Activated naive CD8-positive, alpha-beta T cell treated with anti-CD3 and anti-CD28 coated beads, Interleukin-2, amount 50 U/mL, for 24 hours (primary cell): ENCODE measurements at regions not wholly inside any gene's neighbourhood (a gene's known extent, or its start where the extent isn't known, plus 50 kb on each side); places are given as distances from the start of the nearest gene placed in this dataset.

ENCODE experiments used
- ATAC-seq: fragments of 150-1000 bp; cut with Tn5 transposase; one replicate; pipeline ENCODE4 v1.10.0; 2021
- DNase-seq: peaks from one replicate; pipeline ENCODE4 v3.0.0; 2021
- H3K27ac Mint-ChIP-seq: one replicate; pipeline ENCODE4 v1.8.0; 2021; ENCODE audit warnings: mild to moderate bottlenecking, mixed read lengths
- H3K27me3 Mint-ChIP-seq: one replicate; pipeline ENCODE4 v1.8.0; 2021; ENCODE audit warnings: mixed read lengths
- H3K36me3 Mint-ChIP-seq: one replicate; pipeline ENCODE4 v1.8.0; 2021; ENCODE audit warnings: low read depth, mixed read lengths
- H3K4me1 Mint-ChIP-seq: one replicate; pipeline ENCODE4 v1.8.0; 2021; ENCODE audit warnings: mixed read lengths
- H3K4me3 Mint-ChIP-seq: one replicate; pipeline ENCODE4 v1.8.0; 2021; ENCODE audit warnings: mild to moderate bottlenecking, moderate library complexity, mixed read lengths
- H3K9me3 Mint-ChIP-seq: one replicate; pipeline ENCODE4 v1.8.0; 2021; ENCODE audit warnings: mixed read lengths

DNA sequence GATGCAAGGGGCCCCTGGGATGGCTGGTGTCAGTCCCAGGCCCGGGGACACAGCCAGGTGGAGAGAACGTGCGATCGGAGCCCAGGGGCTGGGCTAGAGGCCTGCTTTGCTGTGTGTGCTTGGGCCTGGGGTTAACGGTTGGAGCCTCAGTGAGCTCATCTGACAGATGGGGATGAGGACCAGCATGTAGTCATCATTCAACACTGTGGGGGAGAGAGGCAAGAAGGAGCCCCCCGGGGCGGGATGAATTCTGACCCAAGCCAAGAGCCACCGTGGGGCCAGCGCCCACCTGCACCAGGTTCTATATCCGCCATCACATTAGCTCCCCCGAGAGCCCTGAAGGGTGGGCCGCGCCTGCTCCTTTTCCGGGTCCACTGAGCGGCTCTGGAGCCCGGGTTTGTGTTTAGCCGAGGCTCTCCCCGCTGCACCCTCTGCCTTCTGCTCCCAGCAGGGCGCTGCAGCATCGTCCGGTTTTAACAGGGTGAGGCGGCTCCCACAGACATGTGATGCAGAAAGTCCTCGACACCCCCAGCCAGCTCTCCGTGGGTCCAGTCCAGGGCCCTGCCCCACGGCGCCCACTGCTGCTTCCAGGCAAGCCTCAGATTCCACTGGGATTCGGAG, 365.7 kb downstream of the SEC14L1 start:
- no peak for ATAC-seq
- no peaks in the 10 kb centered on the region for H3K4me1 Mint-ChIP-seq
- H3K27me3 Mint-ChIP-seq: no peaks in the 10 kb centered on the region
- H3K27ac Mint-ChIP-seq: no peak overlapping the region
- no peak overlapping the region for H3K4me3 Mint-ChIP-seq
- H3K36me3 Mint-ChIP-seq: no peaks in the 10 kb centered on the region
- DNase-seq: no peak
- peaks cover 5% of the 10 kb centered on the region for H3K9me3 Mint-ChIP-seq

DNA sequence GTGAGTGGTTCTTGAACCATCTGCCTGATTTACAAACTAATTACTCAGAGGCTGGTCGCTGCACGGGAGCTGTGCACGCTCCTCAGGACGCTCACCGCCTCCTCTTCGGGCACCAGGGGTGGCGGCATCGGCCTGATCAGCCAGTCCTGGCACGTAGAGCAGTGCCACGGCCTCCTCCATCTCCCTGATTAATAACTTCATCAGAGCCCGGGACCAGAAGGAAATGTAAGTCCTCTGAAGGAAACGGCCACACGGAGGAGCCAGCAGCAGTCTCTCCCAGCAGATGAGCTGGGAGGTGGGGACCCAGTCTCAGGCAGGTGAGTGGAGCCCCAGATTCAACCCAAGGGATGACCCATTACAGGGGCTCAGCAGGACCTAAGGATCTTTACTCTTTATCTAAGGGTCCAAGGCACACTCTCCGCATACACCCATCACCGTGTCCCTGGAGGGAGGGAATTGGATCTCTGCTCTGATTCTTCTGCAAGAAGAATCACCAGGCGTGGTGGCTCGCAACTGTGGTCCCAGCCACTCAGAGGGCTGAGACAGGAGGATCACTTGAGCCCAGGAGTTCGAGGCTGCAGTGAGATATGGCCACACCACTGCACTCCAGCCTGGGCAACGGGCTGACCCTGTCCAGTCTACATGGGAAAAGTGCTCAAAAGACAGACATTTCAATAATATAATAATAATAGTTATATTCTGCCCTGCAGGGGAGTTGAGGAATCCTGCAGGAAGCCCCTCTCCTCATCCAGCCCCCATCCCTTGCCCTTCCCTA, 366.5 kb downstream of the SEC14L1 start:
- H3K27ac Mint-ChIP-seq: no peak overlapping the region
- DNase-seq: no peak

DNA sequence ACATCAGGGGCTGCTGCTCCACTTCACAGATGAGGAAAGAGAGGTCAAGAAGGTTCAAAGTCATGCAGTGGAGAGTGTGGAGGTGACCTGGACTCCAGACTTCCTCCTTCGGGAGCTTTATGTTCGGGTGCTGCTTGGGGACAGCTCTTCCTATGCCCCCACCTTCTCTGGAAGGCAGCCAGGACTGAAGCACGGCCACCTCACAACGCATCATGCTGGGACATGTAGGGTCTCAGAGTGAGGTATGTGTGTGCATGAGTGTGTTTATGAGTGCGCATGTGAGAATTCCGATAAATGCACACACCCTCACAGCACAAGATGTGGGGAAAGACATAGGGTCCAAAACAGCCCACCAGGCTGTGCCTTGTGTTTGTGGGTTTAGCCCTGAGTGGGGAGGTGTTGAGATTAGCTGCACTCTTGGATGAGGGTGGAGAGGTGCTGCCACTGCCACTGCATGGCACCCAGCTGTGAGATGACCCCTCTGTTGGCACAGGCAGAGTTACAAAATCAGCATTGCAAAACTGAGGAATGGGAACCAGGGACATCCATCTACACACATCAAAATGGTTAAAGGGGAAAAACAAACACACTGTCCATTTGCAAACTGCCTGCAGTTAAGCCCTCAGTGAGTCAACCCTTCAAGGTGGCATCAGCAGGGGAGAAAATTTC, 367.4 kb downstream of the SEC14L1 start:
- Mint-ChIP-seq H3K27ac (no peak overlapping the region), H3K27me3 (no peaks in the 10 kb centered on the region), H3K36me3 (no peaks in the 10 kb centered on the region), H3K9me3 (peaks cover 13% of the 10 kb centered on the region), H3K4me1 (no peaks in the 10 kb centered on the region), H3K4me3 (no peak overlapping the region)
- no peak for ATAC-seq
- DNase-seq: no peak

More for the DNA sequence above, 366.5 kb downstream of the SEC14L1 start:
- no peak for ATAC-seq
- Mint-ChIP-seq H3K4me1 (no peaks in the 10 kb centered on the region), H3K27me3 (no peaks in the 10 kb centered on the region), H3K9me3 (peaks cover 13% of the 10 kb centered on the region), H3K36me3 (no peaks in the 10 kb centered on the region), H3K4me3 (no peak overlapping the region)

DNA sequence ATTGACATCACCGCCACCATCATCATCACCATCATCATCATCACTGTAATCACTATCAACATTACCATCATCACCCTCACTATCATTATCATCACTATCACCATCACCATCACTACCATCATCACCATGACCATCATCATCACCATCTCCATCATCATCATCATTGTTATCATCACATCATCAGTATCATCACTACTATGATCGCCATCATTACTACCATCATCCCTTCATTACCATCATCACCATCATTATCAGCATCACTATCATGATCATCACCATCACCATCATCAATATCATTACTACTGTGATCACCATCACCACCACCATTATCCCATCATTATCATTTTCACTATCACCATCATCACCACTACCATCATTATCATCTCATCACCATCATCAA, 368.3 kb downstream of the SEC14L1 start:
- no peak for DNase-seq
- no peaks in the 10 kb centered on the region for H3K27me3 Mint-ChIP-seq
- H3K4me1 Mint-ChIP-seq: no peaks in the 10 kb centered on the region
- no peaks in the 10 kb centered on the region for H3K36me3 Mint-ChIP-seq
- no peak overlapping the region for H3K4me3 Mint-ChIP-seq
- no peak overlapping the region for H3K27ac Mint-ChIP-seq
- peaks cover 13% of the 10 kb centered on the region for H3K9me3 Mint-ChIP-seq
- no peak for ATAC-seq

DNA sequence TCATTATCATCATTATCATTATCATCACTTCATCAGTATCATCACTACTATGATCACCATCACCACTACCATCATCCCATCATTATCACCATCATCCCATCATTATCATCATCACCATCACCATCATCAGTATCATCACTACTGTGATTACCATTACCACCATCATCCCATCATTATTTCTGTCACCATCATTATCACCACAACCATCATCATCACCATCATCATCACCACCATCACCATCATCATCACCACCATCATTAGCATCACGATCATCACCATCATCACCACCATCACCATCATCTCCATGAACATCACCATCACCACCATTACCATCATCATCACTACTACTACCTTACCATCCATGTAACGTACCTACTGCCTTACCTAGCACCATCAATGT, 368.8 kb downstream of the SEC14L1 start:
- H3K27ac Mint-ChIP-seq: no peak overlapping the region
- no peak overlapping the region for H3K4me3 Mint-ChIP-seq
- no peaks in the 10 kb centered on the region for H3K4me1 Mint-ChIP-seq
- ATAC-seq: no peak
- H3K9me3 Mint-ChIP-seq: peaks cover 13% of the 10 kb centered on the region
- H3K27me3 Mint-ChIP-seq: no peaks in the 10 kb centered on the region
- no peak for DNase-seq
- no peaks in the 10 kb centered on the region for H3K36me3 Mint-ChIP-seq

DNA sequence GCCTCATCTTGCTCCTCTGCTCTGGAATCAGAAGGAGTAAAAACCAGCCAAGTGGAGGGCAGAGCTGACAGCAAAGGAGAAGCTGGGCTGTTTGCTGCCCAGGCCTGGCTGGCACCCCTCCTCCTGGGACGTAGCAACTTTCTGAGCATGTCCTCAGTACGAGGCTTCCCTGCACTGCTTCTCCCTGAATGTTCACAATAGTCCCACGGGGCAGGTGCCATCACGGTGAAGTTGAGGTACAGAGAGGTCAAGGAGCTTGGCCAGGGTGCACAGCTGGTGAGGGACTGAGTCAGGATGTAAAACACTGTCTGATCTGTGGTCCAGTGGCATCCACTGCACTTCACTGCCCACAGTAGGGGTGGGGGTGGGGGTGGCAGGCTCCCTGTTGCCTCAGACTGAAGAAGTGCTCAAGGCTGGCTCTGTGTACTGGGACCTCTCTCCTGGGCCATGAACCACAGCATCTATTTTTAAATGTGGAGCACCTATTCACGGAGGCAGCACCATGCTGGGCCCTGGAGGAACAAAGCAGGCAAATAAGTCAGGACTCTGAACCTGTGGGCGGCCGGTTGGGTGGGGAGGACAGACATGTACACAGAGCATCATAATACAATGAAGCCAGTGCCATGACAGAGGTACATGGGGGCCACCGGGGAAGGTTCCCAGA, 369.5 kb downstream of the SEC14L1 start:
- ATAC-seq (no peak), DNase-seq (no peak)
- H3K4me1 Mint-ChIP-seq: no peaks in the 10 kb centered on the region
- H3K27ac Mint-ChIP-seq: no peak overlapping the region
- no peaks in the 10 kb centered on the region for H3K36me3 Mint-ChIP-seq
- no peak overlapping the region for H3K4me3 Mint-ChIP-seq
- H3K27me3 Mint-ChIP-seq: no peaks in the 10 kb centered on the region
- H3K9me3 Mint-ChIP-seq: peaks cover 13% of the 10 kb centered on the region

DNA sequence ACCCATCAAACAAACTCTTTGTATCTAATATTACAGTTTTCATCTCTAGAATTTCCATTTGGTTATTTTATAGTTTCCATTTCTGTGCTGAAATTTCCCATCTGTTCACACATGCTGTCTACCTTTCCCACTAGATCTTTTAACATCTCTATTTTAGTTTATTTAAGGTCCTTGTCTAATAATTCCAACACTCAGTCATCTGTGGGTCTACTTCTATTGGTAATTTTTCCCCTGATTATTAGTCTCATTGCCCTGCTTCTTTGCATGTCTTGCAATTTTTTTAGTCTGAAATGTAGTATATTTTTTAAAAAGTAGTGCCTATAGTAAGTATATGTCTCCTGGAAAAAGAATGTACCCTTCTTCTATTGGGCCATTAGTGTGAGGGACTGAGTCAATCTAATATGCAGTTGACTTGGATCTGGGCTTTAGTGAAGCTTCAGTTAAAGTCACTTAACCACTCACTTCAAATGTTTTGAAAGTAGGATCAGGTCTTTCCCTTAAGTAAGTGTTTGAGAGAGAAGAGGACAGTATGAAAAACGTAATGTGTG, 370.8 kb downstream of the SEC14L1 start:
- Mint-ChIP-seq H3K27ac (no peak overlapping the region), H3K36me3 (no peaks in the 10 kb centered on the region), H3K4me1 (no peaks in the 10 kb centered on the region), H3K9me3 (peaks cover 13% of the 10 kb centered on the region), H3K27me3 (no peaks in the 10 kb centered on the region), H3K4me3 (no peak overlapping the region)
- ATAC-seq (no peak), DNase-seq (no peak)

DNA sequence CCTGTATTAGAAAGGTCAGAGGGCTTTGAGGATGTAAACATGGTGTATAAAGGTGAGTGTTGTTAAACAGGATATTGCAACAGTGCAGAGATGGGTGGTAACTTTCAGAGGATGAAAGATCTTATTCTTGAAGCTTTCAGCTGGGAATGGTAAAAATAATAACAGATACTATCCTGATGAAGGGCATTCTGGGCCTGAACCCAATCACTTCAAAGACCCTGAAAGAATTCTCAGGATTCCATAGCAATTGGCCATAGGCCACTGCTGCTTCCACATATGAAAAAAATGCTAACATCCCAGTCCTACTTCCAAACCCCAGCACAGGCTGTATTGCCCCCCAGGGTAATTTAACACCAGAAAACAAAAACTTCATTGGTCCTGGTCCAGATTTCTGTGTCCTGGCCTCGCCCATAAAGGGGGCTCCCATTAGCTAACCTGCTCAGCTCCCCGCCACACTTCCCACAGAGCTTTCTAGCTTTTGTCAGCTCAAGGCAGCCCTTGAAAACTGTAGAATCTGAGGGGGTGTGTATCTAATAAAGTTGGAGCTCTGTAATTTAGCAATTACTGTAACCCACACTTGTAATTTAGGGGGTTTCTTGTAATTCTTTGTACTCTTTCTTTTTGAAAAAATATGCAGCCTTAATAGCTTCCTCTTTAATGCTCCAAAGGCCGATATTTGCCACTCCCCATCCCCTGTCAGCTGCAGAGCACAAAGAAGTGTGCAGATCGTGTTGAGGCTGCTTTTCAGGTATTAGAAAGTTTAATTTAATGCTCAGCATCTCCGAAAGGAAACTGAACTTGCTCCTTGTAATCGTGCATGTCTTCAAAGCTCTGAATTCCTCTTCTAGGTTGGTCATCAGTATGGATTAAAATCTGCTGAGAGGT, 371.5 kb downstream of the SEC14L1 start:
- no peak overlapping the region for H3K27ac Mint-ChIP-seq
- H3K4me3 Mint-ChIP-seq: no peak overlapping the region
- DNase-seq: no peak
- no peaks in the 10 kb centered on the region for H3K4me1 Mint-ChIP-seq
- H3K9me3 Mint-ChIP-seq: peaks cover 13% of the 10 kb centered on the region
- H3K27me3 Mint-ChIP-seq: no peaks in the 10 kb centered on the region
- no peak for ATAC-seq
- H3K36me3 Mint-ChIP-seq: no peaks in the 10 kb centered on the region

DNA sequence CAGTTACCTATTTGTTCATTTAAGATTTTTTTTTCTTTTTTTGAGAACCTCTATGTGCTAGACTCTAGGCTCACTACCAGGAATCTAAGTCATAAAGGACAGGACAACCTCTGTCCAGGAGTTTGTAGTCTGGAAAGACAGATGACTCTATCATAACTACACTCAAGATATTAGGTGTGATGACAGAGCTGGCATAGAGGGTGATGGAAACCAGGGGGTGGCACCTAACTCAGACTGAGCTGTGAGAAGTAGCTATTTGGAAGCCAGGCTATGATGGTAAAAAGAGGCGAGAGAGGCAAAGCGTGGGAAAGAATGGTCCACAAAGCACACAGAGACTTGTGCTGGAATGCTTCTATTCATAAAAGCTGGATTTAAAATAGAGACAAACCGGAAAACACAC, 372.3 kb downstream of the SEC14L1 start:
- no peak overlapping the region for H3K4me3 Mint-ChIP-seq
- H3K4me1 Mint-ChIP-seq: no peaks in the 10 kb centered on the region
- peaks cover 13% of the 10 kb centered on the region for H3K9me3 Mint-ChIP-seq
- no peaks in the 10 kb centered on the region for H3K36me3 Mint-ChIP-seq
- ATAC-seq (no peak), DNase-seq (no peak)
- no peak overlapping the region for H3K27ac Mint-ChIP-seq
- no peaks in the 10 kb centered on the region for H3K27me3 Mint-ChIP-seq

DNA sequence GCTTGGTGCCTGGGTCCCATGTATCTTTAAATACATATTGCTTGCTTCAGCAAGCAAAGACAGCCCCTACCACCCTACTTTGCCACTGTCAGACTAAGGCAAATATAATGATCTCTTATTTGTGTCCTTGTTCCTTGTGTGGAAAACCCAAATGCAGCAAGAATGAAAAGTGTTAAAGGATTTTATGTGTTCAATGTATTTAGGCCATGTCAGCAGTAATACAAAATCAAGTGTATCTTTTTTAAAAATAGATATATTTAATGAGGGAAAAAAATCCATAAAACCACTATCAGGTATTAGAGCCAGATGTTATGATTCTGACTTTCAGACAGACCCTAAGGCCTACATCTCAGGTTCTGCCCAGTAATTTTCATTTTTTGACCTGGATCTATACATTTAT, 374.5 kb downstream of the SEC14L1 start:
- no peaks in the 10 kb centered on the region for H3K36me3 Mint-ChIP-seq
- H3K9me3 Mint-ChIP-seq: peaks cover 13% of the 10 kb centered on the region
- H3K27ac Mint-ChIP-seq: no peak overlapping the region
- no peaks in the 10 kb centered on the region for H3K4me1 Mint-ChIP-seq
- ATAC-seq: no peak
- H3K4me3 Mint-ChIP-seq: no peak overlapping the region
- no peak for DNase-seq
- H3K27me3 Mint-ChIP-seq: no peaks in the 10 kb centered on the region

DNA sequence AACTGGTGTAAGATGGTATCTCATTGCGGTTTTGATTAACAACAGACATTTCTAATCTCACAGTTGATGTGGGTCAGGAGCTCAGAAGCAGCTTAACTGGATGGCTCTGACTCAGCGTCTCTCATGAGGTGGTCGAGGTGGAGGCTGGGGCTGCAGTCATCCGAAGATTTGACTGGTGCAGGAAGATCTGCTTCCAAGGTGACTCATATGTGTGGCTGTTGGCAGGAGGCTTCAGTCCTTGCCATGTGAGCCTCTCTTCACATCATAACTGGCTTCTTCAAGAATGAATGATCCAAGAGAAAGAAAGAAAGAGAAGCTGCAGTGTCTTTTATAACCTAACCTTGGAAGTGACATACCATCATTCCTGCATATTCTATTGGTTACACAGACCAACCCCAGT, 376.1 kb downstream of the SEC14L1 start:
- Mint-ChIP-seq H3K9me3 (peaks cover 4% of the 10 kb centered on the region), H3K27me3 (no peaks in the 10 kb centered on the region), H3K36me3 (no peaks in the 10 kb centered on the region), H3K4me1 (no peaks in the 10 kb centered on the region), H3K27ac (no peak overlapping the region), H3K4me3 (no peak overlapping the region)
- DNase-seq (no peak), ATAC-seq (peak; percentile 81)

DNA sequence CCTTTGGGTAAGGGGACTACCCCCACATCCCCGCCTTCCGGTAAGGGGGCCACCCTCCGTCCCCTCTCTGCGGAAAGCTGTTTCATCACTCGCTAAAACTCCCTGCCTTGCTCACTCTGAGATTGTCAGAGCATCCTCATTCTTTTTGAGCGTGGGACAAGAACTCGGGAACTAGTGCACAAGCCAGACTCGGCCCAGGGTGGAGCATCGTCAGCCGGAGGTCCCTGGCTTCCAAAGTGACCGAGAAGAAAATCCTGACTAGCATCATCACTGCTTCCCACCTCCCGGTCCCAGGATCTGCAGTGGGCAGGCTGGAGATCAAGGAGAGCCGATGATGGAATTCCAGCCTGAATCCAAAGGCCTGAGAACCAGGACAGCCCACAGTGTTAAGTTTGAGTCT, 380.3 kb downstream of the SEC14L1 start:
- no peak for DNase-seq
- ATAC-seq: no peak
- no peak overlapping the region for H3K4me3 Mint-ChIP-seq
- no peaks in the 10 kb centered on the region for H3K36me3 Mint-ChIP-seq
- no peaks in the 10 kb centered on the region for H3K9me3 Mint-ChIP-seq
- no peaks in the 10 kb centered on the region for H3K4me1 Mint-ChIP-seq
- H3K27me3 Mint-ChIP-seq: no peaks in the 10 kb centered on the region
- no peak overlapping the region for H3K27ac Mint-ChIP-seq

DNA sequence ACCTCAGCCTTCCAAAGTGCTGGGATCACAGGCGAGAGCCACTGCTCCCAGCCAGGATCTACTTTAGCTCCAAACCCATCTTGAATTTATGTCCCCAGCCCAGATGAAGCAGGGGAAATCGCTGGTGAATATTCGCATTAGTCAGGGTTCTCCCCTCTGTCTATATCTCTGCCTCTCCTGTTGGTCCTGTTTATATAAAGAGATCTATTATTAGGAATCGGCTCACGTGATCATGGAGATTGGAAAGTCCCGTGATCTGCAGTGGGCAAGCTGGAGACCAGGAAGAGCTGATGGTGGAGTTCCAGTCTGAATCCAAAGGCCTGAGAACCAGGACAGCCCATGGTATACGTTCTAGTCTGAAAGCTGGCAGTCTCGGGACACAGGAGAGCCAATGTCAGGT, 382.8 kb downstream of the SEC14L1 start:
- Mint-ChIP-seq H3K4me1 (peaks cover 3% of the 10 kb centered on the region), H3K36me3 (no peaks in the 10 kb centered on the region), H3K27me3 (peaks cover 4% of the 10 kb centered on the region), H3K9me3 (no peaks in the 10 kb centered on the region), H3K27ac (no peak overlapping the region), H3K4me3 (no peak overlapping the region)
- DNase-seq: no peak
- no peak for ATAC-seq

DNA sequence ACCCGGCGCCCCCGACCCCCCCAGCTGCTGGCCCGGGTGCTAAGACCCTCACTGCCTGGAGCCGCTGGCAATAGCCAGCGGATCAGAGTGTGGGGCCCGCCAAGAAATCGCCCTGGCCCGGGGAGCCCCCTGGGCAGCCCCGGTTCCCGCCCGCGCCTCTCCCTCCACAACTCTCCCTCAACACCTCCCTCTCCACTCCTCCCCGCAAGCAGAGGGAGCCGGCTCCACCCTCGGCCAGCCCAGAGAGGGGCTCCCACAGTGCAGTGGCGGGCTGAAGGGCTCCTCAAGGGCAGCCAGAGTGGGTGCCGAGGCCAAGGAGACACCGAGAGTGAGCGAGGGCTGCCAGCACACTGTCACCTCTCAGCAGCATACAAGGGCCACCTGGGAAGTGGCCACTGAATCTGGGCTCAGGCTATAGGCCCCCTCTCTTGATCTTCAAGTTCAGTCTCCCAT, 385.5 kb downstream of the SEC14L1 start:
- no peaks in the 10 kb centered on the region for H3K36me3 Mint-ChIP-seq
- H3K27me3 Mint-ChIP-seq: peaks cover 17% of the 10 kb centered on the region
- H3K4me3 Mint-ChIP-seq: no peak overlapping the region
- H3K27ac Mint-ChIP-seq: no peak overlapping the region
- H3K9me3 Mint-ChIP-seq: no peaks in the 10 kb centered on the region
- ATAC-seq: no peak
- H3K4me1 Mint-ChIP-seq: peaks cover 6% of the 10 kb centered on the region
- no peak for DNase-seq
